D341Med (cell line): ENCODE measurements at regions not wholly inside any gene's neighbourhood (a gene's known extent, or its start where the extent isn't known, plus 50 kb on each side); places are given as distances from the start of the nearest gene placed in this dataset.

Experiments used
- DNase-seq: peaks from one replicate; pipeline ENCODE4 v3.0.0; 2012; ENCODE audit warnings: low spot score

GRCh38 chr13:72165276-72165675, 298.3 kb upstream of the DACH1 start:
- DNase-seq = no peak

DNA sequence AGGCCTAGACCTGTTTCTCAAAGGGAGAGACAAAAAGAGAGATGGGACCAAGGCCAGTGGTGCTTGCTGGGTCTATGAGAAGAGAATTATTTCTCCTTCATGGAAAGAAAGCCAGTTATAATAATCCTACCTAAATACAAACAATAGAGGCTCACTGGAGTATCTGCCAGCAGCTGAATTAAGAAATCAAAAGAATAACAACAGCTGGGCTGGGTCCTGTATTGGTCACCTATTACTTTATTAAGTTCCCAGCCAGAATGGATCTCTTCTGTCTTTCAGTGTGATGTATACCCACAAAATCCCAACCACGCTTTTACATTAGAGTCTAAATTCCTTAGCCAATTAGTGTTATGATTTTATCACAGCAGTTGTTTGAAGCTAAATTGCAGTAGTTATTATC, 297.8 kb upstream of the DACH1 start:
- no peak for DNase-seq

GRCh38 chr13:72163678-72164077, 296.7 kb upstream of the DACH1 start:
- no peak for DNase-seq

GRCh38 chr13:72160977-72161376, 294.0 kb upstream of the DACH1 start:
- no peak for DNase-seq

DNA sequence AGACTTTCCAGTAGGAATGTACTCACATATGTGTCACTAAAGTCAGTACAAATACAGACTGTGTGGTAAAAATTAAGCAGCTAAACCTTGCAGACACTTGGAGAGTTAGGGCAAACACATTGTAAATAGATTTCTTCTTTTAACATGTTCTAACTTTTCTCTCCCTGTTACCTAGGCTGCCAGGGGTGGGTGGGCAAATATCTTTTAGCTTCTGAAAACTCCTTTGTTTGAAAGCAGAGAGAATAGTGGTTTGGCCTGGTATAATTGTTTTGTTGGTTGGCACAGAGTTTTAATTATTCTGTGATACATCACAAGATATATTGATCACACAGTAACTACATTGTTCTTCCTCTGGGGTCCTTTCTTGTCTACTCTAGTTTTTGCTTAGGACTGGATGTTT, 289.8 kb upstream of the DACH1 start:
- no peak for DNase-seq

GRCh38 chr13:72153272-72153671, 286.3 kb upstream of the DACH1 start:
- no peak for DNase-seq

DNA sequence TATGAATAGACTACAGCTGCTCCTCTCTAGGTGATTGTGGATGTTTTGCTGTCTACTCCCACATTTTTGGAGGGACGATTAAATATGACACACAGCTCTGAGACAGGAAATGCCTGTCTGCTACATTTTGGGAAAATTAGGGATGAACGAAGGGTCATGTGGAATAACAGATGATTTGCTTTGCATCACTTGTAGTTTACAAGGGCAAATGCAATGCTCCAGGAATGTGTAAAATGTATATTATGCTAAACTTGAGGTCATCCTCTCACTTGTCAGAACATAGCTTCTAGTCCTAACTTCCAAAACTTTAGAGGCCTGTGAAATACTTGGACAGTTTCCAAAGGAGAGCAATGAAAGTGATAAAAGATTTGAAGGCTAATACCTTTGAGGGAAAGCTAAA, 284.2 kb upstream of the DACH1 start:
- no peak for DNase-seq

DNA sequence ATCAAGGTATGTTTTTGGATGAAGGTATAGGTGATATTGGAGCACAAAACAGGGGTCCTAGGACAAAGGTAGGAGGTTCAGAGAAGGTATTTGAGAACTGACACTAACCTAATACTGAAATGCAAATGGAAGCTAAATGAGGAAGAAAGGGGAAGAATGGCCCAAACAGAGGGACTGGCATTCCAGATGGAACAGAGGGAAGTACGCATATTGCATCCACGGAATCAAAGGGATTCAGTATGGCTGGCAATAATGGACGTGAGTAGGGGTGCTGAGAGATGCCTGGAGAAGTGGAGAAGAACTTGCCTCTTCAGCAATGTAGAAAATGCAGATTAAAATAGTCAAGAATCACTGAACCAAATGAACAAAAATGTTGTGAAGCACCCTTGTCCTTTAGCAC, 283.5 kb upstream of the DACH1 start:
- DNase-seq = no peak

DNA sequence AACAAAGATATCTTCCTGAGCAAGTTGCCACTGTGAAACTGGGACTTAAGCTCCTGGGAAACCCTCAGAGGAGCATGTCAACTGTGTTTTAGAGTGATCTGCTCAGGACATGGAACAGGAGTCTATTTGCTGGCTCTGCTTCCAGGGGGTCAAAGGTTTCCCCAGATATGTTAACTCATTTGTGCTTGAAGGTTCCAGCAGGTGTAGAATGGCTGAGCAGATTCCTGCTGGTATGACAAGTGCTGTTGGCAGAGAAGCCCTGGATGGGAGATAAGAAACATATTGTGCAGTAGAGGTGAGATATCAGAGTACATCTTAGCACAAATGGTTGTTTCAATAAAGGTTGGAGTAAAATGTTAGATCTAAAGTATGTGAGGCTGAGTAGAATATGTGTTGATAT, 282.7 kb upstream of the DACH1 start:
- DNase-seq = no peak

DNA sequence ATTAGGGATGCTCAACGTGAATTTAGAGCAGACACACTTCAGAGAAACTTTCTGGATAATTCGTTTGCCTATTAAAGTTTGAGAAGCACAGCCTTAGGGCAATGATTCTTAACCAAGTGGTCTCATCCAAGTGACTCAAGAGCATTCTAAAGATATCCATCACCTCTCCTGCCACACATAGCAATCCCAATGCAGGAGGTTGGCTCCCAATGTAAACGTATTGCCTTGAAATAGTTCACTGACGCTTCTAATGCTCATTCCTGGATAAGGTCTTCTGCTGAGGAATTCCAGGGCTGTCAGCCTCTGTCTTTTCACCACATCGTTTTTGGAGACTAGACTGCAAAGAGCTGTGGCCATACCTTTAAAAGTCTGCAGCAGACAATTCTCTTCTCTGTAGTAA, 279.8 kb upstream of the DACH1 start:
- no peak for DNase-seq

- no peak for DNase-seq
Observed at GRCh38 chr13:72145383-72145782, 278.4 kb upstream of the DACH1 start.

DNA sequence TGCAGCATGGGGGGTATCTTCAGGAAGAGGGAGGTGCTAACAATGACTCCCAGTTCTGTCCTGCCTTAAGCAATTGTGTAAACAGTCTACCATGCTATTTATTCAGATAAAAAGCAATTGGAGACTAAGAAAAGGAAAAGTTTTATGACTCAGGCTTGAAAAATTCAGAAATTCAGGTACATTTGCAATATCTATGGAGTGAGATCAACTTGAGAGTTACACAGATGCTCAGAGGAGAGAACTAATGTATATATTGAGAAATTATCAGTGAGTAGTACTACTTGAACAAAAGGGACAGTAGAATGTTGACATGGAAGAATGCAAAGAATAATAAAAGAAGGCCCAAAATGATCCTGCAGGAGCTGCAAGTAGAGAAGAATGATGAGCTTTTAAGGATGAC, 277.6 kb upstream of the DACH1 start:
- no peak for DNase-seq

DNA sequence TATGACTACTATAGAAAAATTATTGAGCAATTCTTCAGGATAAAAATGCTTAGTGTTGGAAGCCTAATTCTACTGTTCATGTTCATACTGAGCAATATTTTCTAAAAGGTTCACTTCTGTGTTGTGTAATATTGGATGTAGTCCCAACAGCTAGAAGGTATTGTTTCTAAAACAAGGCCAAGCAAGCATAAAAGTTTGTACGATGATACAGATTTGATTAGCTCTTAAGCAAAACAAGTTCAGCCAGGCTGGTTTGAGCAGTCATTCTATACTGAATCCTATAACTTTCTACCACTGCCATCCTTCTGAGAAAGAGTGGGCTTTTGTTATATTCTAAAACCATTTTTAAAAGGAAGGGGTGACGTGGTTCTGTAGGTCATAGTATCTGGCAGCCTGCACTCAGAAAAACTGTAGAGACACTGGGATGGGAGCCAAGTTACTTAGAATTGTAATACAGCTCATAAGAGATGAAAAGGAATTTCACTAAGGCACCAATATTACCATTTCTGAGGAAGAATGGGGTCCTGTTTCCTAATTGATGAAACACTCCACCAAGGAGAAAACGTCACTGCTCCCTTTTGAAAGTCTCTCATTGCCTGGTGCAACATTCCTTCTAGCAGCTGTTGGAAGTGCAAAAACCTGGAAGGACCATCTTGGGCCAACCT, 275.0 kb upstream of the DACH1 start:
- DNase-seq = no peak

GRCh38 chr13:72139192-72139591, 272.2 kb upstream of the DACH1 start:
- DNase-seq = no peak

DNA sequence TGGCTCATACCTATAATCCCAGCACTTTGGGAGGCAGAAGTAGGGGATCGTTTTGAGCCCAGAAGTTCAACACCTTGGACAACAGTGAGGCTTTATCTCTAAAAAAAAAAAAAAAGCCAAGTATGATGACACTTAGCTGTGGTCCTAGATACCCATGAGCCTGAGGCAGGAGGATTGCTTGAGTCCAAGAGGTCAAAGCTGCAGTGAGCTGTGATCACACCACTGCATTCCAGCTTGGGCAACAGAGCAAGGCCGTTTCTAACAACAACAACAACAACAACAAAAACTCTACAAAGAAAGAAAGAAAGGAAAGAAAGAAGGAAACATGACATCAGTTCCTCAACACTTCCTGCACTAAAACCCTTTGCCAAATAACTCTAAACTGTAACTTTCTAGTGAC, 265.1 kb upstream of the DACH1 start:
- DNase-seq = no peak

DNA sequence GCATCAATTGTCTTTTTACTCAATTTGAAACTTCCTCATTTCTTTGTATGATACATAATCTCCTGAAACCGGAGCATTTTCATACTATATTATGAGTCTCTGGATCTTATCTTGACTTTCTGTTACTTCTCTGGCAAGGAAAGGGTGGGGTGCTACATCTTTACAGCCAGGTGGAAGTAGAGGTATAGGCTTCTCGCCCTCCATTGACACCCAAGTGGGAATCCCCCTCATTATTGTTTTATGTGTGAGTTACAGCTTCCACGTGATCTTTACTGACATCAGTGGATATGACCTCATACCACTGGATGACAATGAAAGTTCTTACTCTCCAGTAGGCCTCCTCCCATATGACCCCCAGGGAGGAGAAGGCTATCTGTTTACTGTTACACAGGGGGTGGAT, 262.1 kb upstream of the DACH1 start:
- DNase-seq = no peak

GRCh38 chr13:72127031-72127430, 260.0 kb upstream of the DACH1 start:
- no peak for DNase-seq

GRCh38 chr13:72126424-72126823, 259.4 kb upstream of the DACH1 start:
- no peak for DNase-seq

DNA sequence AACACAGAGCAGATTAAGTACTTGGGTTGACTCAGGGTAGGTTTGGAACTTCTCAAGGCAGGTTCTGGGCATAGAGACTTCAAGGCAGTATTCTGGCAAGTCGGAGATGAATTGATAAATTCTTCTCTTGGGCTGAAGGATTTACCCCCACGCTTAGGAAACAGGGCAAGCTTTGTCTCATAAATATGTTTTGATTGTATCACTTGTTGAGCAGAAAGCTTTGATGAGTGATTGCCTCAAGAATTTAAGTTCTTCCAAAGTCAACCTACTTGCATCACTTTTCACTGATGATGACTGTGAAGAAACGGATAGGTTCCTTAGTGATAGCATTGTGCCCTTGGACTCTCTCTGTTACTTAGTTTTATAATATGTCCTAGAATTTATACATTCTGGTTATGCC, 258.6 kb upstream of the DACH1 start:
- DNase-seq = no peak

DNA sequence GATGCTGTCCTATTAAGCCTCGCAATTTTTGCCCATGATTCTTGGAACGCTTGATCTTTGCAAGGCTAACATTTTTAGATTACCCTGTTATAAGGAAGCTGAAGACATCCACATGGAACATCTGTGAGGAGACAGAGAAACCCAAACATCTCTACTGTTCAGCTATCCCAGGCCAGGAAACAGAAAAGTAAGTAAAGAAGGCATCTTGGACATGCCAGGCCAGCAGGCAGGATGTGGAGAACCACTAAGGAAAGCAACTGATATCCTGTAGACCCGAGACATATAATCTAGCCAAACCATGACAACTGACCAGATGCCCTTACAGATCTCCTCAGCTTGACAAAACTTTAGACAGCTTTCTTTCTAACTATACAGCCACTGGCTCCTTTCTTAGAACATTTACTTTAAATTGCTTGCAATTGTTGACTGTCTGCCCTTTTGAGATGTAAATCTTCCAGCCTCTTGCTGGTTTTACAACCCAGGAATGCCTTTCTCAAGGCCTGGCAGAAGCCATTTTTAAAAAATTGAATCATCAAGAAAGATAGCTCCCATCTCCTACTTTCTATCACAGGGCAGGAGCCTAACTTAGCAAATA, 255.8 kb upstream of the DACH1 start:
- no peak for DNase-seq

GRCh38 chr13:72121466-72121865, 254.5 kb upstream of the DACH1 start:
- no peak for DNase-seq

GRCh38 chr13:72120632-72121031, 253.6 kb upstream of the DACH1 start:
- no peak for DNase-seq

GRCh38 chr13:72113931-72114330, 246.9 kb upstream of the DACH1 start:
- no peak for DNase-seq

GRCh38 chr13:72113076-72113475, 246.1 kb upstream of the DACH1 start:
- DNase-seq = no peak
